ENCODE measurements at regions not wholly inside any gene's neighbourhood (a gene's known extent, or its start where the extent isn't known, plus 50 kb on each side); places are given as distances from the start of the nearest gene placed in this dataset.
A peak's percentile ranks its signal among the peaks of the same experiment; 100 is the strongest.

GRCh38 chrX:109830157-109830703, 97.2 kb upstream of the ACSL4 start:
- peaks cover 7% of the 10 kb centered on the region for H3K4me1 Mint-ChIP-seq (ENCODE audit: low read depth)
- H3K4me3 Mint-ChIP-seq (ENCODE audit: low read depth), result no peak overlapping the region

DNA sequence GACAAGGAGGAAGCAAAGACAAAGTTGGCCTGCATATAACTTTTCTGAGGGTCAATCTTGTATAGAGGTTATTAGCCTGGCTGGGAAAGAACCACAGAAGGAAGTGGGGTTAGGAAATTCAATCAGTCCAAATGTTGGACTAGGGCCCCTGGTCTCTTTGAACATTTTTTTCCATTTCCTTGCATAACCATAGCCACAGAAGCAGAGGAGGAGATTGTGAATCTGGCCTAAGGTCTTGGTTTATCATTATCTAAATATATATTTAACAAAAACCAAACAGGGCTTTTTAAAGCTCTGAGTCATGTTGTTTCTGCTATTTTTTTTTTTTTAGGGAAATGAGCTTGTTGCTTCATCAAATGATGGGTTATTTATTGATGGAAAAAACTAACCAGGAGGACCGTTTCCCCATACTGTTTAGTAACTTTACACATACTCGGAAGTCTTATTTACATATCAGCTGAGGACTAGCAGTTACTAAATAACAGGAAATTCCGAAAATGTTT, 97.7 kb upstream of the ACSL4 start:
- H3K9me3 Mint-ChIP-seq, result no peaks in the 10 kb centered on the region
- no peak for DNase-seq (ENCODE audit: low spot score)
- H3K27ac Mint-ChIP-seq, result no peak overlapping the region
- H3K4me3 Mint-ChIP-seq (ENCODE audit: low read depth), result no peak overlapping the region
- peaks cover 7% of the 10 kb centered on the region for H3K4me1 Mint-ChIP-seq (ENCODE audit: low read depth)
- intact Hi-C loops (cut with micrococcal nuclease), result no loop called here
- no peaks in the 10 kb centered on the region for H3K36me3 Mint-ChIP-seq (ENCODE audit: low read depth)
- no peaks in the 10 kb centered on the region for H3K27me3 Mint-ChIP-seq (ENCODE audit: low read depth)

More at GRCh38 chrX:109830157-109830703, 97.2 kb upstream of the ACSL4 start:
- Mint-ChIP-seq H3K9me3 (no peaks in the 10 kb centered on the region), H3K27ac (no peak overlapping the region), H3K36me3 (ENCODE audit: low read depth) (no peaks in the 10 kb centered on the region), H3K27me3 (ENCODE audit: low read depth) (no peaks in the 10 kb centered on the region)
- DNase-seq (ENCODE audit: low spot score), result no peak
- intact Hi-C loops (cut with micrococcal nuclease), result no loop called here

DNA sequence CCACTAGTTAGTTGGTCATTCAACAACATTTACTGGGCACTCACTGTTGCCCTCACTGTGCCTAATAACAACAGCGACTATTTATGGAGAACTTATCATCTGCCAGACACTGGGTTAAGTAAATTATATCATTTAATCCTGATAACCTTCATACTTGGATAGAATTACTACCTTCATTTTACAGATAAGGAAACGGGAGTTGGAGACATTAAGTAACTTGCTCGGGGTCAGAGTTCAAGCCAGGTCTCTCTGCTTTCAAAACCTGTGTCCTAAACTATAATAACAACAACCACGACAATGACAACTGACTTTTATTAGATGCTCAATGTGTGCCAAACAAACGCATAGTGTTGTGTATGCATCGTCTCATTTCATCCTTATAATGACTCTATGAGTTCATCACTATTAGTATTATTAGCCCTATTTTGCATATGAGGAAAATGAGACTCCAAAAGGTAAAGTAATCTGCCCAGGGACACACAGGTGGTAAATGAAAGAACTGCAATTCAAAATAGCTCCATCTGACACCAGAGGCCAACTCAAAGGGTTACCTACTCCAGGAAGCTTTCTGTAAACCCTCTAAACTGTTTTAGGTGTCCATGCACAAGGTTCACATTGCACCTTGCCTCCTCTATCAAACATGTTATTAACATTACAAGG, 98.4 kb upstream of the ACSL4 start:
- Mint-ChIP-seq H3K4me1 (ENCODE audit: low read depth) (peaks cover 7% of the 10 kb centered on the region), H3K27me3 (ENCODE audit: low read depth) (no peaks in the 10 kb centered on the region), H3K4me3 (ENCODE audit: low read depth) (no peak overlapping the region), H3K36me3 (ENCODE audit: low read depth) (no peaks in the 10 kb centered on the region), H3K27ac (no peak overlapping the region), H3K9me3 (peaks cover under 1% of the 10 kb centered on the region)
- intact Hi-C loops (cut with micrococcal nuclease), result no loop called here
- no peak for DNase-seq (ENCODE audit: low spot score)

DNA sequence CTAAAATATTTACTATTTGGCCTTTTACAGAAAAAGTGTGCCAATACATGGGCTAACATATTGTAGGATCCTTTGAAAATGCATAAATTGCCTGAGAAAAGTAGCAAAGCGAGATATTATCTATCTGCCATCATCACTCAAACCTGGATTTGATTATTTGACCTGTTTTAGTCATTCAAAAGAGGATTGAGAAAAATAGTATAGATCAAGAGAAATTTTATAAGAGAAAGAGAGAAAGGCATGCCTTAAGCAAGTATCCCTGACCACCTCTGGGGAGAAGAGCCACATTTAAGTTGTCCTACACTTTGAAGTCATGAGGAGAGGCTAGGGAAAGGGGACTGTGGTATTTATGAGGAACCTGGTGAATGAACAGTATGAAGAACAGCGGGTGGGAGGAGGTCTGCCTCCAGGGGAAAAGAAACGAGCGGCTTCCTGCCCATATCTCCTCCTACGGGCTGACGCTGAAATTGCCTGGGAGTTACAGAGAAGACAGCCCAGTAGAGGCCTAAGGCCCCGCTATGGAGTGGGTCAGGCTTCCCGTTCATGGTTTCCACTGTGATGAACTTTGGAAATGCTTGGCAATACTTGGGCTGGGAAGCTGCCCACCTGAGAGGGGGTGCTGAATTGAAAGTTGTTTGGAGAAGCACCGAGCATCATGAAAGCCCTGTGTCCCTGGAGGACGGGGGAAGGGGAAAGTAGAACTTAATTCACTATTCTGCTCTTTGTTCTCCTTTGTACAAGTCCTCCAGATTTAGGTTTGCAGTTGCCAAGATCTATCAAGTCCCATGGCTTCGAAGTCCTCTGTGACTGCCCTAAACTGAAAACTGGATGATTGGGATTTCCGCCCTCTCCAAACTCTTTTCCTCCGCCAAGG, 106.9 kb upstream of the ACSL4 start:
- H3K4me3 Mint-ChIP-seq (ENCODE audit: low read depth), result no peak overlapping the region
- no peaks in the 10 kb centered on the region for H3K36me3 Mint-ChIP-seq (ENCODE audit: low read depth)
- DNase-seq (ENCODE audit: low spot score), result no peak
- no peaks in the 10 kb centered on the region for H3K27me3 Mint-ChIP-seq (ENCODE audit: low read depth)
- no peak overlapping the region for H3K27ac Mint-ChIP-seq
- H3K4me1 Mint-ChIP-seq (ENCODE audit: low read depth), result peaks cover 26% of the 10 kb centered on the region
- peaks cover 5% of the 10 kb centered on the region for H3K9me3 Mint-ChIP-seq
- intact Hi-C loops (cut with micrococcal nuclease), result loop anchor here (1.0 to 10.0 kb wide), 5 partner anchors 17 to 475 kb away; partner anchors contain the start of gene AMMECR1

DNA sequence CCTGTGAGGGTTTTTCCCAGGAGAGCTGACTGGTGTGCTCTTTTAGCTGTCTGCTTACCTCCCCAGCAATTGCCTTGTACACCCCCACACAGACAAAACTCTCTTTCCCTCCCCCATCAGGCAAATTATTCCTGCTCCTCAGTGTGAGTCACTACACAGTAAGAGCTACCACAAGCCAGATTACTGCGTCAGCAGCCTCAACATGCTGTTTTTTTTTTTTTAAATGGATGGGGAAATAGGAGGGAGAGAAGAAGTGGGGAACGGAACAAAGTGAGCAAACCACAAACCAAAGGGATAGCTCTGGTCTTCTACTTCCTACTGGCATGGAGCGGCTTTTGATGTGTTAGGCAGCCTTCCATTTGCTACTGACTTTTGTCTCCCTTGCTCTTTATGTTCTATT, 107.5 kb upstream of the ACSL4 start:
- no peak for DNase-seq (ENCODE audit: low spot score)
- intact Hi-C loops (cut with micrococcal nuclease), result loop anchor here (1.0 to 10.0 kb wide), 5 partner anchors 16 to 474 kb away; partner anchors contain the start of gene AMMECR1
- peaks cover 26% of the 10 kb centered on the region for H3K4me1 Mint-ChIP-seq (ENCODE audit: low read depth)

DNA sequence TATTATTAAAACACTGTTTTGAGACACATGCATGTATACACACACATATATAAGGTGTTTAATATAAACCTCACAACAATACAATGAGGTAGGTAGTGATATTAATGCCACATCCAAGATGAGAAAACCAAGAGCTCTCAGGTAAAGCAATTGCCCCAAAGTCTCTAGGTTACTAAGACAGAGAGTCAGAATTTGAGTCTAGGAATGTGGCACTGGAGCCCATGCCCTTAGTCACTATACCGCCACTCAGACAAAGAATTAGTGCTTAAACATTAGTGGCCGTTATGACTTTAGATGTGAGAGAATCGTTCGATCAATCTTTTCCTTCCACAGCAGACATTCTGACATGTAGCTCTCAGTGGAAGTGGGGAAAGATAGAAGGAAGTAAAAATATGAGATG, 108.2 kb upstream of the ACSL4 start:
- DNase-seq (ENCODE audit: low spot score), result no peak
- Mint-ChIP-seq H3K4me1 (ENCODE audit: low read depth) (peaks cover 26% of the 10 kb centered on the region), H3K4me3 (ENCODE audit: low read depth) (no peak overlapping the region), H3K36me3 (ENCODE audit: low read depth) (no peaks in the 10 kb centered on the region), H3K27ac (peak overlapping the region; percentile 92), H3K27me3 (ENCODE audit: low read depth) (no peaks in the 10 kb centered on the region), H3K9me3 (peaks cover 5% of the 10 kb centered on the region)
- intact Hi-C loops (cut with micrococcal nuclease), result loop anchor here (1.0 to 10.0 kb wide), 5 partner anchors 16 to 474 kb away; partner anchors contain the start of gene AMMECR1

More for the DNA sequence above, 107.5 kb upstream of the ACSL4 start:
- Mint-ChIP-seq H3K9me3 (peaks cover 5% of the 10 kb centered on the region), H3K27me3 (ENCODE audit: low read depth) (no peaks in the 10 kb centered on the region), H3K36me3 (ENCODE audit: low read depth) (no peaks in the 10 kb centered on the region), H3K4me3 (ENCODE audit: low read depth) (no peak overlapping the region), H3K27ac (no peak overlapping the region)

GRCh38 chrX:109841869-109842579, 109.0 kb upstream of the ACSL4 start:
- no peak for DNase-seq (ENCODE audit: low spot score)
- Mint-ChIP-seq H3K4me3 (ENCODE audit: low read depth) (no peak overlapping the region), H3K36me3 (ENCODE audit: low read depth) (no peaks in the 10 kb centered on the region), H3K27ac (peak overlapping the region; percentile 92), H3K9me3 (no peaks in the 10 kb centered on the region), H3K27me3 (ENCODE audit: low read depth) (no peaks in the 10 kb centered on the region), H3K4me1 (ENCODE audit: low read depth) (peaks cover 31% of the 10 kb centered on the region)
- intact Hi-C loops (cut with micrococcal nuclease), result loop anchor here (1.0 to 10.0 kb wide), 6 partner anchors 15 to 473 kb away; partner anchors contain the start of genes ACSL4 and AMMECR1

GRCh38 chrX:109842611-109843010, 109.6 kb upstream of the ACSL4 start:
- no peak overlapping the region for H3K4me3 Mint-ChIP-seq (ENCODE audit: low read depth)
- no peak for DNase-seq (ENCODE audit: low spot score)
- peaks cover 37% of the 10 kb centered on the region for H3K4me1 Mint-ChIP-seq (ENCODE audit: low read depth)

DNA sequence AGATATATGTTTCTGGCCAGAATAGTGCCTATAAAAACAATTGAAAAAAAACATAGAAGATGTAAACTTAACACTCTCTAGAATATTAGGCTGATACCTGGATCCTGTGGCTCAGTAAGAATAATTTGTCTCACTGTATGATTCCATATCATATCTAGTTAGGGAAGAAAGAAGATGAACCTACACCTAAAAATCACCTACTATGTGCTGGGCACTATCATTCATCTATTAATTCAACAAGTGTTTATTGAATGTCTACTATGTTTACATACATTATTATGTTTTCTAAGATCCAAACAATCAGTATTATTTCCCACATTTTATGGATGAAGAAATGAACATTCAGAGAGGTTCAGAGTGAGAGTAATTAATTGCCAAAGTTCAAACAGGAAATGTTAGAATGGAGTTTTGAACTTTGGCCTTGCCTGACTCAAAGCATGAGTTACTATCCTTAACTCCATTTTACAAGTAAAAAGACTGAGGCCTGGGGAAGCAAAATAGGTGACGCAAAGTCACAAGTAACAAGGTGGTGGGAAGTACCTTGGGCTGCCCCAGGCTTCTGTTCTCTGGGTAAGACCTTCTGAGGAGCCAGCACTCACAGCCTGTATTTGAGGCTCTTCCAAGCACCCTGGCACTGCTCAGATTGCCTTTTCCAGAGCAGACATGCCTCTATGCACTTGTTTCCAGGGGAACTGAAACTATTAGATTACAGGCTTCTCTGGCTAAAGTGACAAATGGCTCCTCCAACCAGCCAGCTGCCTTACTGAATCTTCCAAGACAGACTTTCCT, 111.1 kb upstream of the ACSL4 start:
- no peak for DNase-seq (ENCODE audit: low spot score)
- Mint-ChIP-seq H3K9me3 (no peaks in the 10 kb centered on the region), H3K36me3 (ENCODE audit: low read depth) (no peaks in the 10 kb centered on the region), H3K4me1 (ENCODE audit: low read depth) (peaks cover 48% of the 10 kb centered on the region), H3K27ac (peak overlapping the region; percentile 12), H3K4me3 (ENCODE audit: low read depth) (no peak overlapping the region), H3K27me3 (ENCODE audit: low read depth) (no peaks in the 10 kb centered on the region)
- intact Hi-C loops (cut with micrococcal nuclease), result loop anchor here (5.0 to 10.0 kb wide), 3 partner anchors 132 to 471 kb away; partner anchors contain the start of gene AMMECR1

More at GRCh38 chrX:109842611-109843010, 109.6 kb upstream of the ACSL4 start:
- Mint-ChIP-seq H3K9me3 (no peaks in the 10 kb centered on the region), H3K36me3 (ENCODE audit: low read depth) (no peaks in the 10 kb centered on the region), H3K27me3 (ENCODE audit: low read depth) (no peaks in the 10 kb centered on the region), H3K27ac (peak overlapping the region; percentile 17)
- intact Hi-C loops (cut with micrococcal nuclease), result loop anchor here (1.0 to 10.0 kb wide), 4 partner anchors 109 to 472 kb away; partner anchors contain the start of genes ACSL4 and AMMECR1

DNA sequence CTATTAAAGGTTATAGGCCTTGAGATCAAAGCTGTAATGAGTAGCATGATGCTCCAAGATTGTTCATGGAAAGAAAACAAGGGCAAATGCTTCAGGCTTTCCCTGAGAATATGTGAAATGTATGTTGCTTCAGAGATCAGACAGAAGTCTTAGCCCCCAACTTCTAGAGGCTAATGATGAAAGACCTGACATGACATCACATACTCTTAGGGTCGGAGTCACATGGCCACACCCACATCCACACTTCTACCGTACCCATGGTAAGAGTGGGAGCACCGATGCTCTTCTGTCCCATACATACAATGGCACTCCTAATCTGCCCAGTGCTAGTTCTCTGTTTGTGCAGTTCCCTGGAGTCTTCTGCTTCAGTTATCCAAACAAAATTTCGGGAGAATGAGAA, 111.9 kb upstream of the ACSL4 start:
- Mint-ChIP-seq H3K27me3 (ENCODE audit: low read depth) (no peaks in the 10 kb centered on the region), H3K36me3 (ENCODE audit: low read depth) (no peaks in the 10 kb centered on the region), H3K27ac (no peak overlapping the region), H3K4me1 (ENCODE audit: low read depth) (peaks cover 51% of the 10 kb centered on the region), H3K4me3 (ENCODE audit: low read depth) (no peak overlapping the region), H3K9me3 (no peaks in the 10 kb centered on the region)
- intact Hi-C loops (cut with micrococcal nuclease), result loop anchor here (5.0 to 10.0 kb wide), 3 partner anchors 133 to 470 kb away; partner anchors contain the start of gene AMMECR1
- DNase-seq (ENCODE audit: low spot score), result no peak

GRCh38 chrX:109845996-109846395, 112.9 kb upstream of the ACSL4 start:
- Mint-ChIP-seq H3K4me1 (ENCODE audit: low read depth) (peaks cover 51% of the 10 kb centered on the region), H3K36me3 (ENCODE audit: low read depth) (no peaks in the 10 kb centered on the region), H3K4me3 (ENCODE audit: low read depth) (no peak overlapping the region), H3K9me3 (no peaks in the 10 kb centered on the region), H3K27me3 (ENCODE audit: low read depth) (no peaks in the 10 kb centered on the region), H3K27ac (no peak overlapping the region)
- intact Hi-C loops (cut with micrococcal nuclease), result loop anchor here (10.0 kb wide), 1 partner anchor 469 kb away; the partner anchor contains the start of gene AMMECR1
- DNase-seq (ENCODE audit: low spot score), result no peak

Measured in activated T-helper 2 cell treated with anti-CD3 and anti-CD28 coated beads, Interferon-gamma antibody, Interleukin-2, Interleukin-4, amounts not matched to agents 10 μg/mL and 5 μg/mL and 100 μg/mL, durations not matched to agents 14 hours and 24 hours and 36 hours (primary cell).